MM.1S (cell line): ENCODE measurements at regions not wholly inside any gene's neighbourhood (a gene's known extent, or its start where the extent isn't known, plus 50 kb on each side); places are given as distances from the start of the nearest gene placed in this dataset.

Source experiments
- EZH2 ChIP-seq: fragments of 300-600 bp; sonication (generic); optimal IDR thresholded peaks from 2 replicates; pipeline ENCODE3; 2017; ENCODE audit warnings: low read depth, mild to moderate bottlenecking, antibody characterized with exemption, low read length, mixed read lengths
- EZH2phosphoT487 ChIP-seq: fragments of 300-600 bp; sonication (generic); IDR thresholded peaks from 2 replicates; pipeline ENCODE4 v1.6.1; 2018; ENCODE audit warnings: antibody characterized with exemption, low read length
- TF ChIP-seq, protein P1 (sequence below): fragments of 300-600 bp; sonication (generic); IDR thresholded peaks from 2 replicates; pipeline ENCODE4 v1.5.1; 2016; ENCODE audit warnings: antibody characterized with exemption, low read length, mixed read lengths

DNA sequence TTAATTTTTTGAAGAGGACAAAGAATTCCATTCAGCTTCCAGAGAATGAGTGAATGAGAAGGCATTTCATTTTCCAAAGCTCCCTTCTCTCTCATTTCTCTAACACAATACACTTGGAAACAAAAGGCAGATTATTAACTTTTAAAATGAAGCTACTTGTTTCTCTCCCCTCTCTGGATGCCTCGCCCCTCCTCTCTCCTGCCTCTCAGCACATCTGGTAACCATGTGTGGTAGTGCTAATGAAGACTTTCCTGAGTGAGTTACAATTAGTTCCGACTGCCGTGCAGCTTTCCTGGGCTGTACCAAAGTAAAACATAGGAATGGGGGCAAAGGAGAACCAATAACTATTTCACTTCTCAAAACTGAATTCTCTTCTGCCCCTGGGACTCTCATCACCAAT lies 84.7 kb upstream of the SOX5 start:
- TF ChIP-seq, protein P1, sequence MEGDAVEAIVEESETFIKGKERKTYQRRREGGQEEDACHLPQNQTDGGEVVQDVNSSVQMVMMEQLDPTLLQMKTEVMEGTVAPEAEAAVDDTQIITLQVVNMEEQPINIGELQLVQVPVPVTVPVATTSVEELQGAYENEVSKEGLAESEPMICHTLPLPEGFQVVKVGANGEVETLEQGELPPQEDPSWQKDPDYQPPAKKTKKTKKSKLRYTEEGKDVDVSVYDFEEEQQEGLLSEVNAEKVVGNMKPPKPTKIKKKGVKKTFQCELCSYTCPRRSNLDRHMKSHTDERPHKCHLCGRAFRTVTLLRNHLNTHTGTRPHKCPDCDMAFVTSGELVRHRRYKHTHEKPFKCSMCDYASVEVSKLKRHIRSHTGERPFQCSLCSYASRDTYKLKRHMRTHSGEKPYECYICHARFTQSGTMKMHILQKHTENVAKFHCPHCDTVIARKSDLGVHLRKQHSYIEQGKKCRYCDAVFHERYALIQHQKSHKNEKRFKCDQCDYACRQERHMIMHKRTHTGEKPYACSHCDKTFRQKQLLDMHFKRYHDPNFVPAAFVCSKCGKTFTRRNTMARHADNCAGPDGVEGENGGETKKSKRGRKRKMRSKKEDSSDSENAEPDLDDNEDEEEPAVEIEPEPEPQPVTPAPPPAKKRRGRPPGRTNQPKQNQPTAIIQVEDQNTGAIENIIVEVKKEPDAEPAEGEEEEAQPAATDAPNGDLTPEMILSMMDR: no peak
- TF ChIP-seq EZH2 (no peak), EZH2phosphoT487 (no peak)
